ENCODE measurements at regions not wholly inside any gene's neighbourhood (a gene's known extent, or its start where the extent isn't known, plus 50 kb on each side); places are given as distances from the start of the nearest gene placed in this dataset.

GRCh38 chr4:99759988-99760387, 56.6 kb upstream of the DAPP1 start:
- peaks cover 0 to 3% of the 10 kb centered on the region in 2 donors for H3K9me3 ChIP-seq (replicated peaks in 1 of 2; ENCODE audit: control insufficient read depth in 1 of 2, insufficient read depth in 1 of 2, low read length in 2 of 2)
- Mint-ChIP-seq H3K36me3 (no peaks in the 10 kb centered on the region), H3K27me3 (ENCODE audit: low read depth in 3 of 3) (peaks cover 0 to 1% (median 0%) of the 10 kb centered on the region in 3 donors), H3K27ac (no peak overlapping the region), H3K4me3 (no peak overlapping the region), H3K9me3 (peaks cover 0 to 9% (median 2%) of the 10 kb centered on the region in 7 donors), H3K4me1 (no peaks in the 10 kb centered on the region)
- H3K79me2 ChIP-seq (ENCODE audit: insufficient read depth, low read length): no peaks in the 10 kb centered on the region
- H3K4me1 ChIP-seq (ENCODE audit: control insufficient read depth in 1 of 2, insufficient read depth in 2 of 2, low read length in 2 of 2): no peaks in the 10 kb centered on the region
- WGBS (ENCODE audit: insufficient coverage): no CpG with 5 or more reads among the region's 1 CpG
- H3K9ac ChIP-seq (ENCODE audit: insufficient read depth, low read length, poor library complexity, severe bottlenecking): no peak overlapping the region
- no peak overlapping the region for H3K27ac ChIP-seq (ENCODE audit: low read depth in 1 of 2, low read length in 2 of 2)
- no peak overlapping the region for H2AFZ ChIP-seq (ENCODE audit: insufficient read depth, low read depth, low read length, poor library complexity, severe bottlenecking)
- H3K4me2 ChIP-seq (replicated peaks; ENCODE audit: extremely low read depth, low read length, poor library complexity, severe bottlenecking): no peak overlapping the region
- H3K4me3 ChIP-seq (replicated peaks in 1 of 3; ENCODE audit: low read depth in 2 of 3, low read length in 3 of 3): no peak overlapping the region
- no peaks in the 10 kb centered on the region for H3K27me3 ChIP-seq (ENCODE audit: control insufficient read depth in 2 of 2, insufficient read depth in 2 of 2, low read length in 2 of 2)
- no peaks in the 10 kb centered on the region for H3K36me3 ChIP-seq (replicated peaks in 1 of 2; ENCODE audit: control insufficient read depth in 1 of 2, insufficient read depth in 2 of 2, low read length in 2 of 2)
- TF ChIP-seq, protein P1, sequence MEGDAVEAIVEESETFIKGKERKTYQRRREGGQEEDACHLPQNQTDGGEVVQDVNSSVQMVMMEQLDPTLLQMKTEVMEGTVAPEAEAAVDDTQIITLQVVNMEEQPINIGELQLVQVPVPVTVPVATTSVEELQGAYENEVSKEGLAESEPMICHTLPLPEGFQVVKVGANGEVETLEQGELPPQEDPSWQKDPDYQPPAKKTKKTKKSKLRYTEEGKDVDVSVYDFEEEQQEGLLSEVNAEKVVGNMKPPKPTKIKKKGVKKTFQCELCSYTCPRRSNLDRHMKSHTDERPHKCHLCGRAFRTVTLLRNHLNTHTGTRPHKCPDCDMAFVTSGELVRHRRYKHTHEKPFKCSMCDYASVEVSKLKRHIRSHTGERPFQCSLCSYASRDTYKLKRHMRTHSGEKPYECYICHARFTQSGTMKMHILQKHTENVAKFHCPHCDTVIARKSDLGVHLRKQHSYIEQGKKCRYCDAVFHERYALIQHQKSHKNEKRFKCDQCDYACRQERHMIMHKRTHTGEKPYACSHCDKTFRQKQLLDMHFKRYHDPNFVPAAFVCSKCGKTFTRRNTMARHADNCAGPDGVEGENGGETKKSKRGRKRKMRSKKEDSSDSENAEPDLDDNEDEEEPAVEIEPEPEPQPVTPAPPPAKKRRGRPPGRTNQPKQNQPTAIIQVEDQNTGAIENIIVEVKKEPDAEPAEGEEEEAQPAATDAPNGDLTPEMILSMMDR (IDR thresholded peaks at IDR 0.05): no peak
- no peaks in the 10 kb centered on the region for H4K20me1 ChIP-seq (ENCODE audit: insufficient read depth, low read length)
- DNase-seq: no peak
- intact Hi-C loops (cut with micrococcal nuclease): no loop called here

DNA sequence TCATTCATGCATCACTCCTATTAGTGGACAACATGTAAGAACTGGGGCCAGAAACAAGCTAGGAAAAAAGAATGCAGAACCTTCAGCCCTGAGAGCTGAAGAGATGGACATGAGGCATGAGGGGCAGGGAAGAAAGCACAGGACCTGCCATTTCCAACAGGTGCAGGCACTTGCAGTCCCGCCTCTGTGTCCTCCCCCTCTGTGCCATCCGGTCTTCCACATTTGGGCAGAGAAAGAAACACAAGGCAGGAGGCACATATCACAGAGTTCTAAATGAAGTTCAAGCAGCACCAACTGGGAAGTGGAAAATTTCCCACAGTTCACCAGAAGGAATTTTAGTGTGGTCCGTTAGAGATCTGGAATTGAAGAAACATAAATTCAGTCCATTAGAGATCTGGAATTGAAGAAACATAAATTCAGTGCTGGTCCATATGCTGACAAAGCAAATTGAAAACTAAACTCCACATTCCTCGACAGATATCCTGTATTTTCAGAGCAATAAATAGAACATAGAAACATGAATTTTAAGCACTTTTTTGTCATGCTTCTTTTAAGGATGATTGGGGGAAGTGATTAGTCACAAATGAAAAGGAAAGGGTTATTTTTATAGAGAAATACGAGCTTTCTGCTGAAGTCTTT, 57.2 kb upstream of the DAPP1 start:
- Histone ChIP-seq H3K4me1 (ENCODE audit: control insufficient read depth in 1 of 2, insufficient read depth in 2 of 2, low read length in 2 of 2) (no peaks in the 10 kb centered on the region), H2AFZ (ENCODE audit: insufficient read depth, low read depth, low read length, poor library complexity, severe bottlenecking) (no peak overlapping the region), H3K4me2 (replicated peaks; ENCODE audit: extremely low read depth, low read length, poor library complexity, severe bottlenecking) (no peak overlapping the region), H3K27ac (ENCODE audit: low read depth in 1 of 2, low read length in 2 of 2) (no peak overlapping the region), H3K4me3 (replicated peaks in 1 of 3; ENCODE audit: low read depth in 2 of 3, low read length in 3 of 3) (no peak overlapping the region), H3K9ac (ENCODE audit: insufficient read depth, low read length, poor library complexity, severe bottlenecking) (no peak overlapping the region), H3K36me3 (replicated peaks in 1 of 2; ENCODE audit: control insufficient read depth in 1 of 2, insufficient read depth in 2 of 2, low read length in 2 of 2) (no peaks in the 10 kb centered on the region), H3K79me2 (ENCODE audit: insufficient read depth, low read length) (no peaks in the 10 kb centered on the region), H3K27me3 (ENCODE audit: control insufficient read depth in 2 of 2, insufficient read depth in 2 of 2, low read length in 2 of 2) (no peaks in the 10 kb centered on the region), H3K9me3 (replicated peaks in 1 of 2; ENCODE audit: control insufficient read depth in 1 of 2, insufficient read depth in 1 of 2, low read length in 2 of 2) (no peaks in the 10 kb centered on the region), H4K20me1 (ENCODE audit: insufficient read depth, low read length) (no peaks in the 10 kb centered on the region)
- Mint-ChIP-seq H3K27me3 (ENCODE audit: low read depth in 3 of 3) (peaks cover 0 to 1% (median 0%) of the 10 kb centered on the region in 3 donors), H3K4me3 (no peak overlapping the region), H3K9me3 (peaks cover 0 to 9% (median 2%) of the 10 kb centered on the region in 7 donors), H3K4me1 (no peaks in the 10 kb centered on the region), H3K36me3 (no peaks in the 10 kb centered on the region), H3K27ac (no peak overlapping the region)
- TF ChIP-seq, protein P1 (IDR thresholded peaks at IDR 0.05): no peak
- intact Hi-C loops (cut with micrococcal nuclease): no loop called here
- WGBS (ENCODE audit: insufficient coverage): 100% methylated on average over 1 of the region's 5 CpGs
- no peak for DNase-seq

All from CD14-positive monocyte (primary cell).